ENCODE measurements at regions not wholly inside any gene's neighbourhood (a gene's known extent, or its start where the extent isn't known, plus 50 kb on each side); places are given as distances from the start of the nearest gene placed in this dataset.

DNA sequence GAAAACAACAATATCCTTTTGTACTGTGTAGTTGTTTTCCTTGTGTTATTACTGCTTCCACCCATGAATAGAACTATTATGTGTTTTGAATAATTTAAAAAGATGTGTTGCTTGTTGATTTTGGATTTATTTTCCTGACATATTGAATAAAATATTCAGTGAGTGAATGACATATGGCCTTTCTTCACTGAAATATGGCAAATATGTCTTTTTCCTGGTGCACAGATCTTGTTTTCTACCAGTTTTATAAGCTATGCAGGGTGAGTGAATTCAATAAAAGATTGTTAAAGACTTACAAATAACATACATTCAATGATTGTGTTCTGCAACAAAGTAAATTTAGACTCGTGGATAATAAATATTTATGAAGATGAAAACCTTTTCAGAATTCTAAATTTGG lies 1216.3 kb upstream of the ADGRL3 start:
- no peak for TF ChIP-seq GATA3 (IDR thresholded peaks at IDR 0.05; ENCODE audit: low read depth, low read length)
- no peak for TF ChIP-seq GATA2 (IDR thresholded peaks at IDR 0.05; ENCODE audit: low read depth, low read length)

DNA sequence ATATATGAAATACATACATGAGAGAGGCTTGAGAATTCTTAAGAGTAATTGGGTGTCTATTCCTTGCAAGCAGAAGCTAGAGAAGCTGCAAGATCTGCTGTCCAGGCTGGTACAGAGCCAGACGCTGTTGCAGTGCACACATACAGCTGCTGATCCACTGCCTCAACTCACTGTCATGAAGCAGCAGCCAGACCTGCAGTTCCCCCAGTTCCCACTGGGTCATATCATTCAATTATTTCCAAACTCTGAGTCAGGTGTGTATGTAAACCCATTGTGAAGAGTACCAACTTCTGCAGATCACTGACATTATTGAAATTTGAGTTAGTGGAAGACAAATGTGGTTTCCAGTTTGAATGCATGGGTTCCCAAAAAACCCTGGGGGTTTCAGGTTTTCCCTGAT lies 1212.8 kb upstream of the ADGRL3 start:
- no peak for TF ChIP-seq GATA2 (IDR thresholded peaks at IDR 0.05; ENCODE audit: low read depth, low read length)
- TF ChIP-seq GATA3 (IDR thresholded peaks at IDR 0.05; ENCODE audit: low read depth, low read length) = no peak

DNA sequence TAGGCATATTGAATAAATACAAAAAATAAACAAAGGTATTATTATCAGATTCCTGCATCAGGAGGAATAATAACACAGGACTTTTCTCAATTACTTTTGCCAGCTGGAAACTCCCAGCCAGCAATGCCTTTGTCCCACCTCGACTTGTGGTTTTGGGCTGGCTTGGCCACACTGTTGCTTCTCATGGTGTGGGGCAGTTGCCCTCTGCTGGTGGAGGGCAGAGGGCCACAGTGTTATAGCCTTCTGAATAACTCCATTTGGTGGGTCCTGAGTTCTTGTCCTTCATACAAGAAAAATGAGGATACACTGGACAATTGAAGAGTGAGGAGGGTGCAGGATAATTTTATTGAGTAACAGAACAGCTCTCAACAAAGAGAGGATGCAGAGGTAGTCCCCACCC lies 1206.0 kb upstream of the ADGRL3 start:
- no peak for TF ChIP-seq GATA3 (IDR thresholded peaks at IDR 0.05; ENCODE audit: low read depth, low read length)
- no peak for TF ChIP-seq GATA2 (IDR thresholded peaks at IDR 0.05; ENCODE audit: low read depth, low read length)

DNA sequence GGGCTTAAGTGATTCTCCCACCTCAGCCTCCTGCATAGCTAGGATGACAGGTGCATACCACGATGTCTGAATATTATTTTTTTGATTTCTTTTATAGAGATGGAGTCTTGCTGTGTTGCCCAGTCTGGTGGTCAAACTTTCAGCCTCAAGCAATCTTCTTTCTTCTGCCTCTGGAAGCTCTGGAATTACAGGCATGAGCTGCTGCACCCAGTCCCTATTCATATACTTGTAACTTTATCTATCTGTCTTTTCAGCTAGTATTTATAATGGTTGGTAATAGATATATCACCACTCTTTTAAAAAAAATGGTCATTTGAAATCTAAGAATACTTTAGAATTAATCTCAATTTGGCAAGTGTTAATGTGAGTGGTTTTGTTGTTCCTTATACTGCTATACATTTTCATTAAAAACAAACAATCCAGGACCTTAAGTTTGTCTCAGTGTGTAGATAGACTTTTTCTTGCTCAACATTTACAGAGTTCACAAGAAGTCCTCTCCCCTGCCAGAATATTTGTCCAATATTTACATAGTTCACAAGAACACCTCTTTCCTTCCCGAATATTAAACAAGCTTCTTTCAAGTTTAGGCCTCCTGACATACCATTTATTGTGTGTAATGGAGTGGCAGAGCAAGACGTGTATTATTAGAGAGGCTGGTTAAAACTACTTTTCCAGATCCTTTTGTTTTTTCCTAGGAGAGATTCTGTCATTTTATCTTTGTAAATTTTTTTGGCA lies 1197.4 kb upstream of the ADGRL3 start:
- TF ChIP-seq GATA2 (IDR thresholded peaks at IDR 0.05; ENCODE audit: low read depth, low read length) = no peak
- no peak for TF ChIP-seq GATA3 (IDR thresholded peaks at IDR 0.05; ENCODE audit: low read depth, low read length)

- TF ChIP-seq GATA3 (IDR thresholded peaks at IDR 0.05; ENCODE audit: low read depth, low read length) (no peak), GATA2 (IDR thresholded peaks at IDR 0.05; ENCODE audit: low read depth, low read length) (no peak)
Measured at GRCh38 chr4:60013464-60014184, 1186.5 kb upstream of the ADGRL3 start.

GRCh38 chr4:60016971-60017370 lies 1183.2 kb upstream of the ADGRL3 start:
- TF ChIP-seq GATA3 (IDR thresholded peaks at IDR 0.05; ENCODE audit: low read depth, low read length) = no peak
- no peak for TF ChIP-seq GATA2 (IDR thresholded peaks at IDR 0.05; ENCODE audit: low read depth, low read length)

- TF ChIP-seq GATA3 (IDR thresholded peaks at IDR 0.05; ENCODE audit: low read depth, low read length) = no peak
- no peak for TF ChIP-seq GATA2 (IDR thresholded peaks at IDR 0.05; ENCODE audit: low read depth, low read length)
Measured at GRCh38 chr4:60019180-60019579, 1180.9 kb upstream of the ADGRL3 start.

GRCh38 chr4:60019946-60020345 lies 1180.2 kb upstream of the ADGRL3 start:
- no peak for TF ChIP-seq GATA3 (IDR thresholded peaks at IDR 0.05; ENCODE audit: low read depth, low read length)
- no peak for TF ChIP-seq GATA2 (IDR thresholded peaks at IDR 0.05; ENCODE audit: low read depth, low read length)

GRCh38 chr4:60020389-60020788 lies 1179.7 kb upstream of the ADGRL3 start:
- no peak for TF ChIP-seq GATA3 (IDR thresholded peaks at IDR 0.05; ENCODE audit: low read depth, low read length)
- no peak for TF ChIP-seq GATA2 (IDR thresholded peaks at IDR 0.05; ENCODE audit: low read depth, low read length)

DNA sequence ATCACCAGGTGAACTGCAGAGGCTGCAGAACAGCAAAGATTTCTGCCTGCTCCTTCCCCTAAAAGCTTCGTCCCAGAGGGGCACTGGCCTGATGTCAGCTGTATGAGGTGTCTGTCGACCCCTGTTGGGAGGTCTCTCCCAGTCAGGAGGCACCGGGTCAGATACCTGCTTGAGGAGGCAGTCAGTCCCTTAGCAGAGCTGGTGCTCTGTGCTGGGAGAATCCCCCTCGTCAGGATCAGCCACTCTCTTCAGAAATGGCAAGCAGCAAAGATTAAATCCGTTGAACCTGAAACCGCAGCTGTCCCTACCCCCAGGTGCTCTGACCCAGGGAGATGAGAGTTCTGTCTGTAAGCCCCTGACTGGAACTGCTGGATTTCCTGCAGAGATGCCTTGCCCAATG lies 1166.3 kb upstream of the ADGRL3 start:
- TF ChIP-seq GATA2 (IDR thresholded peaks at IDR 0.05; ENCODE audit: low read depth, low read length) (no peak), GATA3 (IDR thresholded peaks at IDR 0.05; ENCODE audit: low read depth, low read length) (no peak)

GRCh38 chr4:60034361-60034760 lies 1165.8 kb upstream of the ADGRL3 start:
- TF ChIP-seq GATA3 (IDR thresholded peaks at IDR 0.05; ENCODE audit: low read depth, low read length) (no peak), GATA2 (IDR thresholded peaks at IDR 0.05; ENCODE audit: low read depth, low read length) (no peak)

DNA sequence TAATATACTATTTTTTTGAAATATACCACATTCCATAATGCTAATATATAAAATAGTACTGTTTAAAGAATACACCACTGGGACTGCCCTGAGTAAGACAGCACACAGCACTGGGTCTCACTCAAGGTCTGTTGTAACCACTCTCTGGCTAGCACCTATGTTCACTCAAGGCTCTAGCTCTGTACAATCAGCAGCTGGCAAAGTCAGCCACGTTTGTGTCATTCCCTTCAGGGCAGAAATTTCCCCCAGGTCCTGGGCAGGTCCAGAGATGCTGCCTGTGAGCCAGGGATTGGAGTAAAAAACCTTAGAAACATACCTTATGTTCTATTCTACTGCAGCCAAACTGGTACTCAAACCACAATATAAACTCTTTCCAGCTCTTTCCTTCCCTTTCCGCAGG lies 1160.2 kb upstream of the ADGRL3 start:
- no peak for TF ChIP-seq GATA3 (IDR thresholded peaks at IDR 0.05; ENCODE audit: low read depth, low read length)
- no peak for TF ChIP-seq GATA2 (IDR thresholded peaks at IDR 0.05; ENCODE audit: low read depth, low read length)

DNA sequence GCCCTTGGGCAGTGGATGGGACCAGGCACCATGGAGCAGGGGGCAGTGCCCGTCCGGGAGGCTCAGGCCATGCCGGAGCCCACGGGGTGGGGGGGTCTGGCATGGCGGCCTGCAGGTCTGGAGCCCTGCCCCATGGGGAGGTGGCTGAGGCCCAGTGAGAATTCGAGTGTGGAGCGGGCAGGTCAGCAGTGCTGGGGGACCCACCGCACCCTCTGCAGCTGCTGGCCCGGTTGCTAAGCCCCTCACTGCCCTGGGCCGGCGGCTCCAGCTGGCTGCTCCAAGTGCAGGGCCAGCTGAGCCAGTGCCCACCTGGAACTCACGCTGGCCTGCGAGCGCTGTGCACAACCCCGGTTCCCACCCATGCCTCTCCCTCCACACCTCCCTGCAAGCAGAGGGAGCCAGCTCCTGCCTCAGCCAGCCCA lies 1157.9 kb upstream of the ADGRL3 start:
- TF ChIP-seq GATA2 (IDR thresholded peaks at IDR 0.05; ENCODE audit: low read depth, low read length) (no peak), GATA3 (IDR thresholded peaks at IDR 0.05; ENCODE audit: low read depth, low read length) (no peak)

DNA sequence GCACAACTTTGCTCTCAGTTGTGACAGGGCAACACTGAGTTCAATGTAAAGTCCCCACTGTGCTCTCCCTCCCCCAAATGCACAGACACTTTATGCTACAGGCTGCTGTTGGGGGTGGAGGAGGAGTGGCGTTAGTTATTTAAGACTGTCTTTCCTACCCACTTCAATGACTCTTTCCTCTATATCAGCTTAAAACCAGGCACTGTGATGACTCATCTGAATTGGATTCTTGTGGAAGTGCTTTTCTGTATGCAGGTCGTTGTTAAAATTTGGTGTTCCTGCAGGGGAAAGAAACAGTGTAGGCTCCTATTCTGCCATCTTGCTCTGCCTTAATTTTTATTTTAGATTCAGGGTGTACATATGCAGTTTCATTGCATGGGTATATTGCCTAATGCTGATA lies 1157.2 kb upstream of the ADGRL3 start:
- TF ChIP-seq GATA2 (IDR thresholded peaks at IDR 0.05; ENCODE audit: low read depth, low read length) = no peak
- TF ChIP-seq GATA3 (IDR thresholded peaks at IDR 0.05; ENCODE audit: low read depth, low read length) = no peak

DNA sequence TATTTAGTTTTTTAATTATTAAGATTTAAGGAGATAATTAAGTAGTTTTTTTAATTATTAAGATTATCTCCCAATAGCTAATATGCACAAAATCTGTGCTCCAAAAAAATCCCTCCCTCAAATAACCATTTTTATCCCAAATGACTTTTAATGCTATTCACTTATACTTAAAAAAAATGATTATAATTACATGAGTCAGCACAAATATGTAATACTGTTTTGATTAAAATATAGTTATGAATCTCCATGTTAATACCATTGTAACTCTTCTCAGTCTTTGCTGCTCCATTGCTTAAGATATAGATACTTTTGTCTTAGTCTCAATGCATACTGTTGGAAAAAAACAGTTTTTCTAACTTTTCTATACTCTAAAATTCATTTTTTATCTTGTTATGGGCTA lies 1121.1 kb upstream of the ADGRL3 start:
- TF ChIP-seq GATA3 (IDR thresholded peaks at IDR 0.05; ENCODE audit: low read depth, low read length) = no peak
- TF ChIP-seq GATA2 (IDR thresholded peaks at IDR 0.05; ENCODE audit: low read depth, low read length) = no peak
